Fibroblast of pulmonary artery (primary cell): ENCODE measurements at regions not wholly inside any gene's neighbourhood (a gene's known extent, or its start where the extent isn't known, plus 50 kb on each side); places are given as distances from the start of the nearest gene placed in this dataset.
A peak's percentile ranks its signal among the peaks of the same experiment; 100 is the strongest.
"Not testable (repeated sequence)": the region's sequence is repeated elsewhere in the genome, so short reads cannot be mapped to it uniquely, and the experiment has no call there.

Source experiments
- DNase-seq: peaks from one replicate; pipeline ENCODE4 v3.0.0-alpha.2; 2010; ENCODE audit warnings: low read depth
- H3K4me3 ChIP-seq: replicated peaks from 2 replicates; pipeline ENCODE4 v1.5.1; 2011; ENCODE audit warnings: low read depth, mild to moderate bottlenecking, control low read depth, low read length, moderate library complexity
- TF ChIP-seq, protein P1 (sequence below): IDR thresholded peaks from 2 replicates; pipeline ENCODE4 v1.5.1; 2011; ENCODE audit warnings: mild to moderate bottlenecking, control low read depth, low read length, inconsistent platforms; ENCODE audit errors: missing control alignments

- H3K4me3 ChIP-seq, DNase-seq: not testable (repeated sequence)
Observed at GRCh38 chr1:83445873-83446272, 553.1 kb downstream of the TTLL7 start.

- not testable (repeated sequence) for DNase-seq, H3K4me3 ChIP-seq
Observed at GRCh38 chr1:83442412-83442811, 556.5 kb downstream of the TTLL7 start.

- DNase-seq = peak; percentile 23
- not testable (repeated sequence) for H3K4me3 ChIP-seq
Observed at GRCh38 chr1:83440586-83440985, 558.3 kb downstream of the TTLL7 start.

GRCh38 chr1:83440021-83440420, 558.9 kb downstream of the TTLL7 start:
- H3K4me3 ChIP-seq, DNase-seq: not testable (repeated sequence)

- not testable (repeated sequence) for DNase-seq, H3K4me3 ChIP-seq
Observed at GRCh38 chr1:83438316-83438715, 560.6 kb downstream of the TTLL7 start.

- H3K4me3 ChIP-seq = not testable (repeated sequence)
- DNase-seq = peak; percentile 0
Observed at GRCh38 chr1:83435336-83435735, 563.6 kb downstream of the TTLL7 start.

DNA sequence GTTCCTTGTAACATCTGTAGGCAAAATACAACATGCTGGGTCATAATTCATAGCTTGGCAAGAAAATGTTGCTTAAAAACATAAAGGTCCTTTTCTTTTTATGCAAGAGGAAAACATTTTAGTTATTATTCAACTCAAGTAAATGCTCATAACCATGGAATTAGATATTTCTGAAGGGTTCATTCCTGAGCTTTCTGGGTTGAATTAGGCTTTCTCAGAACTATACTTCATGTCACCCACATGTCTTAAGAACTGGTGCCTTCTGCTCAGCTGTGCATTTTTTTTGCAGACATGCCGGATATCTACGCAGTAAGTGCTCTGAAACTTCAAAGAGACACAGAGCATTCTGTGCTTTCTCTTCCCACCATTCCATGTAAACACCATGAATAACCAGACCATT, 571.4 kb downstream of the TTLL7 start:
- not testable (repeated sequence) for H3K4me3 ChIP-seq, DNase-seq

DNA sequence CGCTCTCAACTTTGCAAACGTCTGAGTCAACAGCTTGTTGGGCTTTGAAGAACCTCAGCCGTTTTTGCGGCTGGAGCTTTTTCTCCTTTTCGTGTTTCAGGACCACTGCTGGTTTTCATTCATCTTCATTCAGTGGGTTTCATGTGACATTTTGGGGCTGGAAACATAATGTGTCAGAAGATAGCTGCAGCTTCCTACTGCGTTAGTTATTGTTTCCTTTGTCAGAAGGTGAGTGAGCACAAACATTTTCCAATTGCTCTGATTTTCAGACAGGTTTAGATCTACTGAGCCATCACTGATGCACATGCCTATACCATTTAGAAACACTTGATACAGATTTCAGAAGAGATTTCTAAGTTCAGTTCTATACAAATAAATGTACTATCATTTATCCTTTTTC, 575.5 kb downstream of the TTLL7 start:
- not testable (repeated sequence) for DNase-seq, H3K4me3 ChIP-seq

DNA sequence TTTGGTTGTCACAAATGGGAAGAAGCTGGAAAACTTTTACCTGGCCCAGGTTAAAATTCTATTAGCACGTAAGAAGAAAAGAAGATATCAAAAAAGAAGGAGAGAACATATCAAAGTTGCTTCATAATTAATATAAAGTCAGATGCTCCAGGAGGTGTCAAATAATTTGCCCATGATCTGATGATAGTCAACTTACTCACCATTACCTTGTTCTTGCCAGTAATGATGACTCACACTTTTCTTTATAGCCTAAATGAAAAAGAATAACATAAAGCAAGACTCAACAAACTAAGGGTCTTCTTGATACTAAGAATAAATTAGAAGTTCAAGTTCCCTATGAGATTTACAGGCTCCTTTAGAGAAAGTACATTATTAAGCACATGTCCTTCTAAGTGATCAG, 580.4 kb downstream of the TTLL7 start:
- no peak for DNase-seq
- TF ChIP-seq, protein P1, sequence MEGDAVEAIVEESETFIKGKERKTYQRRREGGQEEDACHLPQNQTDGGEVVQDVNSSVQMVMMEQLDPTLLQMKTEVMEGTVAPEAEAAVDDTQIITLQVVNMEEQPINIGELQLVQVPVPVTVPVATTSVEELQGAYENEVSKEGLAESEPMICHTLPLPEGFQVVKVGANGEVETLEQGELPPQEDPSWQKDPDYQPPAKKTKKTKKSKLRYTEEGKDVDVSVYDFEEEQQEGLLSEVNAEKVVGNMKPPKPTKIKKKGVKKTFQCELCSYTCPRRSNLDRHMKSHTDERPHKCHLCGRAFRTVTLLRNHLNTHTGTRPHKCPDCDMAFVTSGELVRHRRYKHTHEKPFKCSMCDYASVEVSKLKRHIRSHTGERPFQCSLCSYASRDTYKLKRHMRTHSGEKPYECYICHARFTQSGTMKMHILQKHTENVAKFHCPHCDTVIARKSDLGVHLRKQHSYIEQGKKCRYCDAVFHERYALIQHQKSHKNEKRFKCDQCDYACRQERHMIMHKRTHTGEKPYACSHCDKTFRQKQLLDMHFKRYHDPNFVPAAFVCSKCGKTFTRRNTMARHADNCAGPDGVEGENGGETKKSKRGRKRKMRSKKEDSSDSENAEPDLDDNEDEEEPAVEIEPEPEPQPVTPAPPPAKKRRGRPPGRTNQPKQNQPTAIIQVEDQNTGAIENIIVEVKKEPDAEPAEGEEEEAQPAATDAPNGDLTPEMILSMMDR = no peak
- no peak overlapping the region for H3K4me3 ChIP-seq

GRCh38 chr1:83413839-83414107, 585.2 kb downstream of the TTLL7 start:
- DNase-seq, H3K4me3 ChIP-seq: not testable (repeated sequence)

- not testable (repeated sequence) for DNase-seq, H3K4me3 ChIP-seq
Observed at GRCh38 chr1:83410746-83411413, 588.1 kb downstream of the TTLL7 start.

DNA sequence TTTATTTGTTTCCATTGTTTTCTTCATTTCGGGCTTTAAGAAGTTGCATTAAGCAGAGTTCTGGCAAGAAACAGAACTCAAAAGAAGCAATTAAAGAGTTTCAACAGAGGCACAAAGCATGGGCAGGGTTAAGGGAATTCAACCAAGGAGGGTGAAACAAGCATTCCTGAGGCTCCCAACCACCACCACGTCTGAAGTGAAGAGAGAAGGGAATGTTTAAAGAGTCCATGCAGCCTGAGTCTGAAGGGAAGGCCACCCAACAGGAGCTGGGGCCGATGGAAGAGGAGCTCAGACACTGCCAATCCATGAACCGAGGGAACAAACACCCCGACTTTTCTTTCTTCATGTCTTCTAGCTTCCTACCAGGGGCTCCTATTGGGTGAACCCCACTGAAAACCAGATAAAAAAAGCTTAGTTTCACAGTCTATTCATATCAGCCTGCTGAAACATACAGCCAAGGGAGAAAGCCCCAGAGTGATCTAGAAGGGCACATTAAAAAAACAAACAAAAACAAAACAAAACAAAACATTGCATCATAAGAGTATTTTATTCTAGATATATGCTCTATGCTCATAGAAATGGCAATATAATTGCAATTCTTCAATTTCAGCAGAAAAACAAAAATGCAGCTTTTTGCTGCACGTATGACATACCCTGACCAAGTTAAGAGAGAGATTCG, 592.1 kb downstream of the TTLL7 start:
- DNase-seq, H3K4me3 ChIP-seq: not testable (repeated sequence)

GRCh38 chr1:83405789-83406188, 593.1 kb downstream of the TTLL7 start:
- H3K4me3 ChIP-seq, DNase-seq: not testable (repeated sequence)

DNA sequence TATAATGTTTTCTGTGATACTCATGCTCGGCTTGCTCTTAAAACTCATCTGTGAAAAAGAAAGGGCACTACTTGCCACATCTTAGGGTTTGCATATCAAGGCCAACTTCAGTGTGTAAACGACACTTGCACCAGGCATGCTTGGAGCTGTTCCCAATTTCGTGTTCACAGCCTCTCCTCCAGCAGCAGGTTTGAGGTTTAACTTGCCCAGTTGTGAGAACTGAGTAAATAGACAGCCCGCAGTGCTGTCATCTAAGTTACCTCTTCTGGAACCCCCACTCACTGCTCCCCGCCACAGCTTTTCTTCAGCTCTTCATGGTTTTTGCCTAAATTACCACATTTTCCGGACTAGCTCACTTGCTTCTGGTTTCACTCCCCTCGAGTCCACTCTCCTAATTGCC, 595.4 kb downstream of the TTLL7 start:
- not testable (repeated sequence) for H3K4me3 ChIP-seq, DNase-seq

GRCh38 chr1:83401146-83401545, 597.8 kb downstream of the TTLL7 start:
- not testable (repeated sequence) for DNase-seq, H3K4me3 ChIP-seq

- H3K4me3 ChIP-seq, DNase-seq: not testable (repeated sequence)
Observed at GRCh38 chr1:83400173-83400572, 598.8 kb downstream of the TTLL7 start.

DNA sequence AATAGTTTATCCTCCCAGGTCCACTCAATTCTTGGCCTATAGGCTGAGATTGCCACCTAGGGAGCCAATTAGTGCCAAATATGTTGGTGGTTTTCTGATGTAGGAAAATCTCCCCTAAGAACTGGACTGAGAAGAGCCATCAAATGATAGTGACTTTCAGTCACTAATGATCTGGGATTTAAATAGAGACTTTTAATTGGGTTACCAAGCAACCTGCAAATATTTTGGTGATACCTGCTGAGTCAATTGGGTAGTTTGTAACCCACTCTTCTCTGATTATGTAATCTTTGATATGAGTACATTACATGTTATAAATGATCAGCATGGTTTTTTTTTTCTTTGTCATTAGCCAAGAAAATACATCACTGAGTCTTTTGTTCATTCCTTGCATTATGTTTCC, 600.8 kb downstream of the TTLL7 start:
- H3K4me3 ChIP-seq, DNase-seq: not testable (repeated sequence)

DNA sequence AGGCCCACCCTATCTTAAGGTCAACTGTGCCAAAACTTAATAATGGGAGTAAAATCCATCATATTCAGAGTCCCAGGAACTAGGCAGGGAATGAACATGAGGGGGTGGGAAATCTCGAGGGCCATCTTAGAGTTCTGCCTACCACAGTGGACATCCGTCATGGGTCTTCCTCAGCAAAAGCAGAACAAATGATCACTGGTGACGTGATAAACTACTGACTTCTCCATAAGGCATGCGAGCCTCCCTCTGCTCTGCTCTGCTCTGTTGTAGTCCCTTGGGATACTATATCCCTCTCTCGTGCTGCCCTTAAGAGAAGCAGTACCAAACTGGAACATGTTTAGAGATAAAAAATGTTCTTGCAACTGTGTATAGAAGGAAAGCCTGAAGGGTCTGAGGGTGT, 603.8 kb downstream of the TTLL7 start:
- not testable (repeated sequence) for H3K4me3 ChIP-seq, DNase-seq

DNA sequence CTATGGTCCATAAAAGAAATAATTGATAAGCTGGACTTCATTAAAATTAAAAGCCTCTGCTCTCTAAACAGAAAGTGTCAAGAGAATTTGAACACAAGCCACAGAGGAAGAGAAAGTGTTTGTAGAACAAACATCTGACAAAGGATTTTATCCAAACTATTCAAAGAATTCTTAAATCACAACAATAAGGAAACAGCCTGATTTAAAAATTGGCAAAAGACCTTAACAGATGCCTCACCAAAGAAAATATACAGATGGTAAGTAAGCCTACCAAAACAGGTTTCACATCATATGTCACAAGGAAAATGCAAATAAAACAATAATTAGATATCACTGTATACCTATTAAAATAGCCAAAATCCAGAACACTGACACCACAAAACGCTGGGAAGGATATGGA, 612.0 kb downstream of the TTLL7 start:
- DNase-seq, H3K4me3 ChIP-seq: not testable (repeated sequence)
